Lower lobe of right lung (tissue), 2 donors: ENCODE measurements at regions not wholly inside any gene's neighbourhood (a gene's known extent, or its start where the extent isn't known, plus 50 kb on each side); places are given as distances from the start of the nearest gene placed in this dataset.

ENCODE experiments used
- ATAC-seq, 2 donors: fragments of 200-7000 bp; cut with Tn5 transposase; one replicate each; pipeline ENCODE4 v1.9.1; 2020 to 2022; ENCODE audit warnings: mild to moderate bottlenecking in 2 of 2, moderate library complexity in 2 of 2
- DNase-seq: peaks from one replicate; pipeline ENCODE4 v3.0.0-alpha.2; 2020
- H3K27ac ChIP-seq: fragments of 200-600 bp; one replicate; pipeline ENCODE4 v1.8.0; 2022
- H3K27me3 ChIP-seq: fragments of 200-600 bp; one replicate; pipeline ENCODE4 v1.8.0; 2022; ENCODE audit warnings: low read depth
- H3K36me3 ChIP-seq: fragments of 200-600 bp; one replicate; pipeline ENCODE4 v1.8.0; 2022; ENCODE audit warnings: mild to moderate bottlenecking
- H3K4me1 ChIP-seq: fragments of 200-600 bp; one replicate; pipeline ENCODE4 v1.8.0; 2022
- H3K4me3 ChIP-seq: fragments of 200-600 bp; one replicate; pipeline ENCODE4 v1.8.0; 2022; ENCODE audit warnings: mild to moderate bottlenecking
- H3K9me3 ChIP-seq: fragments of 200-600 bp; one replicate; pipeline ENCODE4 v1.8.0; 2022
- intact Hi-C: fragments of 100-400 bp; cut with DNase I; formaldehyde crosslinking; loops from one replicate; pipeline ENCODE4 v1.11.0; 2022
- TF ChIP-seq, protein P1 (sequence below): fragments of 200-600 bp; IDR thresholded peaks from one replicate; pipeline ENCODE4 v1.8.0; 2022; ENCODE audit warnings: antibody characterized with exemption, mild to moderate bottlenecking
- donor health status: DM: no; HTN: yes; CAD: no; lungs with severe emphysema.

DNA sequence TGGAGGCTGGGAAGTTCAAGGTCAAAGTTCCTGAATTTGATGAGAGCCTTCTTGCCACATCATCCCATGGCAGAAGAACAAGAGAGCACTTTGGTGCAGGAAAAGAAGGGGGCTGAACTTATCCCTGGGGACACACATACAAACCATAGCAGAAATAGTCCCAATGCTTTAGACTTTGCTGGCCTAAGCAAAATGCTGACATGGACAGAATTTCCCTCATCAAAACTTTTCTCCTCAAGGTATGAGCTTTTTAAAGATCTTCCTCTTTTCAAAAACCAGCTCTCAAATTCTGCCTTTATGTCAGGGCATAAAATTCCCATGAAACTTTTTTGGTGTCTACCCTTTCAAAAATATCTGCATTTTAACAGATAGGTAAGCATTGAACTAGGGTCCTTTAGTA lies 341.8 kb upstream of the SMARCA2 start:
- no peaks in the 10 kb centered on the region for H3K9me3 ChIP-seq
- intact Hi-C loops: no loop called here
- no peaks in the 10 kb centered on the region for H3K4me1 ChIP-seq
- no peak overlapping the region for H3K27ac ChIP-seq
- no peak for DNase-seq
- no peak for ATAC-seq
- no peak overlapping the region for H3K4me3 ChIP-seq
- H3K36me3 ChIP-seq: no peaks in the 10 kb centered on the region
- H3K27me3 ChIP-seq: no peaks in the 10 kb centered on the region
- TF ChIP-seq, protein P1, sequence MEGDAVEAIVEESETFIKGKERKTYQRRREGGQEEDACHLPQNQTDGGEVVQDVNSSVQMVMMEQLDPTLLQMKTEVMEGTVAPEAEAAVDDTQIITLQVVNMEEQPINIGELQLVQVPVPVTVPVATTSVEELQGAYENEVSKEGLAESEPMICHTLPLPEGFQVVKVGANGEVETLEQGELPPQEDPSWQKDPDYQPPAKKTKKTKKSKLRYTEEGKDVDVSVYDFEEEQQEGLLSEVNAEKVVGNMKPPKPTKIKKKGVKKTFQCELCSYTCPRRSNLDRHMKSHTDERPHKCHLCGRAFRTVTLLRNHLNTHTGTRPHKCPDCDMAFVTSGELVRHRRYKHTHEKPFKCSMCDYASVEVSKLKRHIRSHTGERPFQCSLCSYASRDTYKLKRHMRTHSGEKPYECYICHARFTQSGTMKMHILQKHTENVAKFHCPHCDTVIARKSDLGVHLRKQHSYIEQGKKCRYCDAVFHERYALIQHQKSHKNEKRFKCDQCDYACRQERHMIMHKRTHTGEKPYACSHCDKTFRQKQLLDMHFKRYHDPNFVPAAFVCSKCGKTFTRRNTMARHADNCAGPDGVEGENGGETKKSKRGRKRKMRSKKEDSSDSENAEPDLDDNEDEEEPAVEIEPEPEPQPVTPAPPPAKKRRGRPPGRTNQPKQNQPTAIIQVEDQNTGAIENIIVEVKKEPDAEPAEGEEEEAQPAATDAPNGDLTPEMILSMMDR: no peak

DNA sequence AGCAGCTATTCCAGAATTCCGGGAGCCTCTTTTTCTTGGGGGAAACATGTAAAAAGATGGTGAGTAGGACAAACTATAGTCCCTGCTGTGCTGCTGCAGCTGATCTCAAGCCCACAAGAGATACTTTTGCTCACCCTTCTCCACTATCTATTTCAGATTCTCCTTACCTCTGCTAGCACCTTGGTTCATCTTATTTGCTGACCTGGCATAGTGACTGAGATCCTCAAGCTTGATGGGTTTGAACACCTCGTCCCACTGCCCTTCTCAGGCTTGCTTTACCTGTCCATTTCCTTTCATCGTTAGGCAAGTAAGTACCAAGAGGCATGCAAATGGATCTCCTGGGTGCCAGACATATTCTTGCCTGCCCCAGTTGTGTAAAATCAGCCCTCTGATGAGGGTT lies 338.4 kb upstream of the SMARCA2 start:
- intact Hi-C loops: no loop called here
- ATAC-seq (no peak), DNase-seq (no peak)
- TF ChIP-seq, protein P1: no peak
- Histone ChIP-seq H3K4me3 (no peak overlapping the region), H3K36me3 (no peaks in the 10 kb centered on the region), H3K27ac (no peak overlapping the region), H3K27me3 (no peaks in the 10 kb centered on the region), H3K9me3 (no peaks in the 10 kb centered on the region), H3K4me1 (no peaks in the 10 kb centered on the region)

DNA sequence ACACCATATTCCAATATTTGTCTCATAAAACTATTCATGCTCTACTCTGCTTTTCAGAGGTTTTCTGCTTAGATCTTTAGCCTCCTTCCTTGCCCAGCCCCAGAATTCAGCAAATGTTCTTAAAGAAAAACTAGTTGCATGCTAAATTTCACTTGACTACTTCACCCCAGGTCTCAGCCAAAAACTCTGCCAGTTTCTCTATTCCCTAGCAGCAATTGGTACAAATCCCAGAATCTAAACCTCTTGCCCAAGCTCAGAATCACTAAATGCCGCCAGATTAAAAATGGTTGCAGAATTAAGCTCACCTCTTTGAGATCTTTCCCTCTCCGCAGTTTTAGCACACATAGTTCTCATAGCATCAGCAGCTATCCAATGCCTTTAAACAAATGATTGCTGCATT lies 331.2 kb upstream of the SMARCA2 start:
- intact Hi-C loops: no loop called here
- no peak overlapping the region for H3K27ac ChIP-seq
- H3K9me3 ChIP-seq: no peaks in the 10 kb centered on the region
- DNase-seq (no peak), ATAC-seq (no peak)
- no peaks in the 10 kb centered on the region for H3K36me3 ChIP-seq
- TF ChIP-seq, protein P1: no peak
- no peak overlapping the region for H3K4me3 ChIP-seq
- no peaks in the 10 kb centered on the region for H3K27me3 ChIP-seq
- no peaks in the 10 kb centered on the region for H3K4me1 ChIP-seq

DNA sequence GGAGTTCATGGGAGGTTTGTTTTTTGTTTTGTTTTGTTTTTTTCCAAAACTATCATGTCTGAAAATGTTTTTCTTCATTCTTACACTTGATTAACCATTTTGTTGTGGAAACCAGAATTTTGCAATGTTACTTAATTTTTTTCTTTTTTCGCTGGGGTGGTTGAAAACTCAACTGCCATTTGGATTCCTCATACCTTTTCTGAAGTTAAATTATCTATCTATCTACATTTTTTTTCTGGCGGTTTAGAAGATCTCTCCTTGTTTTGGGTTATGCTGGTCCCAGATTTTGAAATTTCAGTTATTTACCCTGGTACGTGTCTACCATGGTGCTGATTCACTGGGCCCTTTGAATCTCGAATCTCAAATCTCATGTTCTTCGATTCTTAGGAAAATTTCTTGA lies 316.2 kb upstream of the SMARCA2 start:
- H3K27me3 ChIP-seq: no peaks in the 10 kb centered on the region
- TF ChIP-seq, protein P1: no peak
- H3K4me3 ChIP-seq: no peak overlapping the region
- ATAC-seq: no peak
- H3K27ac ChIP-seq: no peak overlapping the region
- H3K4me1 ChIP-seq: no peaks in the 10 kb centered on the region
- no peaks in the 10 kb centered on the region for H3K36me3 ChIP-seq
- no peaks in the 10 kb centered on the region for H3K9me3 ChIP-seq
- no peak for DNase-seq
- intact Hi-C loops: no loop called here

DNA sequence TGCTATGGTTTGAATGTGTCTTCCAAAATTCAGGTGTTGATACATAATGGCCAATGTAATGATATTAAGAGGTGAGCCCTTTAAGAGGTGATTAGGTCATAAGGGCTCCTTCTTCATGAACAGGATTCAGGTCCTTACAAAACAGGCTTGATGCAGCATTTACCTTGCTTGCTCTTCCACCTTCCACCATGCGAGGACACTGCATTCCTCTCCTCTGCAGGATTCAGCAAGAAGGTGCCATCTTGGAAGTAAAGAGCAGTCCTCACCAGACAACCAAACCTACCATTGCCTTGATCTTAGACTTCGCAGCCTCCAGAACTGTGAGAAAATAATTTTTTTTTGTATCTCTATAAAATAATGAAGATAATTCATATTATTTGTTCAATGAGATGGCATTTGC lies 314.0 kb upstream of the SMARCA2 start:
- Histone ChIP-seq H3K27me3 (no peaks in the 10 kb centered on the region), H3K36me3 (no peaks in the 10 kb centered on the region), H3K27ac (no peak overlapping the region), H3K9me3 (no peaks in the 10 kb centered on the region), H3K4me3 (no peak overlapping the region), H3K4me1 (no peaks in the 10 kb centered on the region)
- ATAC-seq (no peak), DNase-seq (no peak)
- intact Hi-C loops: no loop called here
- TF ChIP-seq, protein P1: no peak

DNA sequence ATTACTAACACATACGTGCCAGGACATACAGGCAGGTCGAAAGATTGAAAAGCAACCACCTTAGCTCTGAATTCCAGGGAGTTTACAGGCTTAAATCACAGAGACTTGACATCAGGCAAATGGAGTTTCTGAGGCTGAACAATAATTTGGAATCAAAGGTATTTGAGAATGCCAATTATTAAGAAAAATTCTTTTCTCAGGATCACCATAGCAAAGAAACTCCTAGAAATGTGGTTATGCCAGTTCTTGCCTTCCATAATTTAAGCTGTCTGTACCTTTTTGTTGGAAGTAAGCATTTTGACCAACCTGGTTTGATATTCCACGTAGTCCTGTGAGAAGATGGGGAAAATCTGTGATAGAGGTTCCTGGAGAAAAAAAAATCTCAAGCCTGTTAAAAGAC lies 312.4 kb upstream of the SMARCA2 start:
- TF ChIP-seq, protein P1: no peak
- no peaks in the 10 kb centered on the region for H3K9me3 ChIP-seq
- no peak overlapping the region for H3K4me3 ChIP-seq
- H3K4me1 ChIP-seq: no peaks in the 10 kb centered on the region
- H3K27ac ChIP-seq: no peak overlapping the region
- no peak for DNase-seq
- ATAC-seq: no peak
- no peaks in the 10 kb centered on the region for H3K27me3 ChIP-seq
- intact Hi-C loops: no loop called here
- no peaks in the 10 kb centered on the region for H3K36me3 ChIP-seq
